ENCODE measurements at regions not wholly inside any gene's neighbourhood (a gene's known extent, or its start where the extent isn't known, plus 50 kb on each side); places are given as distances from the start of the nearest gene placed in this dataset.
"Not testable (repeated sequence)": the region's sequence is repeated elsewhere in the genome, so short reads cannot be mapped to it uniquely, and the experiment has no call there.

DNA sequence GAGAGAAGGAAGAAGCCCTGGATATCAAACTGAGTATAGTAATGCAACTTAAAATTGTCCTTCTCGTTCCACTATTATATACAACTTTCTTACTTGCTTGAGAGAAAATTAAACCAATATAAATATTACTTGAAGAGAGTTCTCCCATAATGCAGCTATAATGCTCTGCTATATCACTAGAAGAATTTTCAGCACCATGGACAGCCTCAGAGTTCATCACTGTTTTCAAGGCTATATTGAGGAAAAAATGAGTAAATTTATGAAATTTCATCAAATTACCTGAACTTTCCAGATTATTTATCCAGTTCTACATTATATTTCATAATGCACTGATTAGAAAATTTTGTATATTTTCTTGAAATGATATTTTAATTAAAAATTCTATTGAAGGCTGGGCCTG lies 1053.5 kb upstream of the FAM98A start:
- DNase-seq: no peak

DNA sequence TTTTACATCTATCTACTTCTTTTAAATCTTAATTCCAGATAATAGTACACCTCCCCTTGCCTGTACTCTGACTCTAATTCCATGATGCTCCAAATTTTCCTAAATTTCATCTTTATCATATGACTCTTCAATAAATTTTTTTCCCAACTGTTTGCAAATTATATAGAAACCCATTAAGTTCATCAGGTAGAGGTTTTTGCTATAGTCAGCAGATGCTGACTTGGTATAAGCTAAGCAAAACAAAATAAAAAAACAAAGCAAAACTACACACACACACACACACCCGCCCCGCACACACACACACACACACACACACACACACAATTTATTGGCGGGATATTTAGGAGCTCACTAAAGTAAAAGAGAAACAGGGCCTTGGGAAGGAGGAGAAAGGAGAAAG lies 1047.8 kb upstream of the FAM98A start:
- no peak for DNase-seq

DNA sequence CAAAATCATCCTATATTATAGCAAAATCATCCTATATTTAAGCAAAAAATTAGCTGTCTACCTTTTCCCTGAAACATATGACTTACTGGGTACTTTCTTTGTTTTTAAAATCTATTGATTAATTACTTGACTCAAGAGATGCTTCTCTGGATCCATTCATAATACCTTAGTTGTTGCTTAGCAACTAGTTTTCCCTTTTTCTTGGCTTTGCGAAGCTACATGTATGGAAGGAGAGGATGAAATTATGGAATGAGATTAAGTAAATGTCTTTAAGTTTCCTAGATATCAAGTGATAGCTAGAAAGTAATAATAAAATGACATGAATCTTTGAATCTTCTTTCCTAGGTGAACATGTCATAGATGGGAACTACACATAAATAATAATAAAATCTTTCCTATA lies 1033.2 kb upstream of the FAM98A start:
- no peak for DNase-seq

DNA sequence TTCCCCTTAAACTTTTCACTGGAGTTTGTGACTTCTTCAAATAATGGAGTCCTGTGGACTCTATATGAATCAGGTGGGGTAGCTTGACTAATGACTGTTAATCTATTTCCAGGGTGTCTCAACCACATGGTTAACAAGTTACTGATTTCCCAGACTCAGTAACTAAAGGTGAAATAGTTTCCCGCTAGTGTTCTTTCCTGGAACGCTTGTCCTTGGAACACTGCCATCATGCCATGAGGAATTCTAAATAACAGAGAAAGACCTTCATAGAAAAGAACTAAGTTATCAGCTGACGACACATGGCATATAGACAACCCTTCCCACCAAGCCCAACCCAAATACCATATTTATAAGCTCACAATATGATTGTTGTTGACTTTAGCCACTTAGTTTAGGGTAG lies 1027.9 kb upstream of the FAM98A start:
- DNase-seq: no peak

DNA sequence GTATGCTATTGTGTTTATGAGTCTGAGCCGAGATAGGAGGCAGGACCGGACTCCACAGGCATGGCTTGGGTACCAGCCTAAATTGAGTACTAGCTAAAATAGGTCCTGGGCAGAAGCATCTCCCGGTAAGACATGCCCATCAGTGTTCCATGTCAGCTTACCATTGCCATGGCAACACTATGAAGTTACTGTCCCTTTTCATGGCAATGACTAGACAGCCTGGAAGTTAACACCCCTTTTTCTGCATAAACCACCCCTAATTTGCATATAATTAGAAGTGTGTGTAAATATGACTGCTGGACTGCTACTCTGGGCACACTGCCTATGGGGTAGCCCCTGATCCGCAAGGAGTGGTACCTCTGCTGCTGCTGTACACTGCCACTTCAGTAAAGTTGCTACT lies 1005.1 kb upstream of the FAM98A start:
- DNase-seq: no peak

DNA sequence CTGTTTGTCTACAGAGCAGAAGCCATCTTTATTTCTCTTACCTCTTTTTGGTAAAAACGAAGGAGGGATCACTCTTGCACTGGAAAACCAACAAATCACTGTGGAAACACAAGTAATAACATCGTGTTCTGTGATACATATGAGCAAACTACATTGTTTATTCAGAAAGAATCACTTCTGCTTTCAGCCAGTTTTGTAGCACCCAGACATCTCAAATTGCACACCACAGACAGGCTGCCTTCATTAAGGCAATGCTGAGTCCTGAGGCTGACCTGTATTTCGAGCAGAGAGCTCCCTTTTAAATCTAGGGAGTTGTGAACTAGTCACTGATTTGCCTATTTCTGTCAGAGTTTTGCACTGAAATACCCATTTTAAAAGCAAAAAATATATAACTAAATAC lies 1003.2 kb upstream of the FAM98A start:
- DNase-seq: no peak

DNA sequence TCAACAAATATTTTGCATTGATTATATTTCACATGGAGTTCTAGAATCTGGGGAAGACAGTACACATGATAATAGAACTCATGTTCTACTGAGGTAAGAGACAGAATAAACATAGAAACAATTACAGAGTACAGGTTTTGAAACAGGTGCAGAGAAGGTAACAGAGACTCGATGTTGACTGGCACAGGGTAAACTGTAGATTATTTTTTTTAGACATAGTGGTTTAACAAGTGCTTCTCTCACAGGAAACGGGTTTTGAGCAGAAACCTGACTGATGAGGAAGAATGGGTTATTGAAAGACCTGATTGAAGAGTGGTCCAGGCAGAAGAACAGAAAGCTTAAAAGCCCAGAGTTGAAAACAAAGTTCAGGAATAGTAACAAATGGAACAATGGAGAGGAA lies 1002.5 kb upstream of the FAM98A start:
- no peak for DNase-seq

DNA sequence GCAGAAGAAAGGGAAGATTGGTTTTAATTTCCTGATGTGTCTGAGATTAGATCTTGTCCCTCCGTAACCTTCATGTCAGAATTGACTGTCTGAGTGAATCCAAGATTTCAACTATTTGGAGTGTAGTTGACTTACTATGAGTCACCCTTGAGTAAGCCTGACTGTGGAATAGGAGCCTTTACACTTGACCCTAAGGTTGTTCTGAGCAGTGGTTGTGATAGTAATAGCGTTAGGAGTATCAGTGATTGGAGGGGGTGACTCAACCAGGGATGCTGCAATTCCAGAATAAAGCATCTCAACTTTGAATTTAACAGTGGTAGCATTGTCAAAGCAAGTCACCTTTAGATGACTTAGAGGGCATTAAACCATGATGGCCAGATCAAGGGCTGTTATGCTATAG lies 979.5 kb upstream of the FAM98A start:
- no peak for DNase-seq

DNA sequence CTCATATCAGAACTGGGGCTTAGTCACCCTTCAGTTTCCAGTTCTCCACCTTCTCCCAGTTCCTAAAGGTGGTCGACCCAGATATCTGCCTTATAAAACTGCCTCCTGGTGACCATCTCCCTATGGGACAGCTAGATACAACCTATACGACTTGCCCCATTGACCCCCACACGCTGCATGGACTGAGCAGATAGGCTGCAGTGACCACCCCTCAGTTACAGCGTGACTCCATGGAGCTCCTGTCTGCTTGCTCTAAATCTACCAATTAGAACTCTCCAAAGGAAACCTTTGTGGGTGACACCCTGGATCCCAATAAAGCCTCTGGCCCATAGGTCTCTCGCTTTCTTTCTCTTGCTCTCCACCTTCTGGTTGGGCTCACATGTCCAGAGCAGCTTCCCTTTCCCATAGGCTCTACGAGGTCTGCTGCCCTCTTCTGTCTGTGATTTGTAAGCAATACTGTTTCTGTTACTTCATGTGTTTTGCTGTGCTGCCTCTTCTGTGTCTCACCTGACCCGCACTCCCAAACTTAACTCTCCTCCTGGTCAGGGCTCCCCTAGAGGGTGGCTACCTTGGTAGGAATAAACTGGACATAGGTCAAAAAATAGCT lies 971.3 kb upstream of the FAM98A start:
- DNase-seq: no peak

DNA sequence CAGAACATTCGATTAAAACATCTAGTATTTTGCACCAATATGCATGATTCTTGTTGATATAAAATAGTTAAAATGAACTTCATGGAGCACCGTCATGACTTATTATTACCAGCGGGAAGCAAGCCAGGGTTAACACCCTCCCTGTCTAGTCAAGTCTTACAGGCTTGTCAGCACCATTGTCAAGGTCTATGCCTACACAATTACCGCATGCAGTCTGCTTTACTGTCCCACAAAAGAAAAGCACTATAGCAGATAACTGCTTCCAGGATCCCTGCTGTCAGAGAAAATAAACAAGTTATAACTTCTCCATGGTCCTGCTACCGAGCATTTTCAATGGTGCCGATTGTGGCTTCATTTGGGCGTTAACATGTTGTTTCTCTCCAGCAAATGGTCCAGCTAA lies 968.0 kb upstream of the FAM98A start:
- DNase-seq: no peak

DNA sequence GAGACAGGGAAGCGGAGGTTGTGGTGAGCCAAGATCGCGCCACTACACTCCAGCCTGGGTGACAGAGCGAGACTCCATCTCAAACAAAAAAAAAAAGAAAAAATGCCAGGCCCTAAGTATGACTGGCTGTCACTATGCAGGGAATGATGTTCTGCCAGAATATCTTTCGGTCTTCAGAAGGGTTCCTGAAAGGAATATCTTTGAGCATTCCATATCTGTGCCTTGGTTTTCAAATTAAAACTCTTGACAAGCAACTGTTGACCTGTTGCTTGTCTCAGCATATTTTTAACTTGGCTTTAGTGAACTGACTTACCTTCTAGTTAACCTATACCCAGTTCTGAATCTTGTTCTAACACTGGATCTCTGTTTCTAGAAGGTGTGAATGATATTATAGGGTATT lies 953.2 kb upstream of the FAM98A start:
- no peak for DNase-seq

DNA sequence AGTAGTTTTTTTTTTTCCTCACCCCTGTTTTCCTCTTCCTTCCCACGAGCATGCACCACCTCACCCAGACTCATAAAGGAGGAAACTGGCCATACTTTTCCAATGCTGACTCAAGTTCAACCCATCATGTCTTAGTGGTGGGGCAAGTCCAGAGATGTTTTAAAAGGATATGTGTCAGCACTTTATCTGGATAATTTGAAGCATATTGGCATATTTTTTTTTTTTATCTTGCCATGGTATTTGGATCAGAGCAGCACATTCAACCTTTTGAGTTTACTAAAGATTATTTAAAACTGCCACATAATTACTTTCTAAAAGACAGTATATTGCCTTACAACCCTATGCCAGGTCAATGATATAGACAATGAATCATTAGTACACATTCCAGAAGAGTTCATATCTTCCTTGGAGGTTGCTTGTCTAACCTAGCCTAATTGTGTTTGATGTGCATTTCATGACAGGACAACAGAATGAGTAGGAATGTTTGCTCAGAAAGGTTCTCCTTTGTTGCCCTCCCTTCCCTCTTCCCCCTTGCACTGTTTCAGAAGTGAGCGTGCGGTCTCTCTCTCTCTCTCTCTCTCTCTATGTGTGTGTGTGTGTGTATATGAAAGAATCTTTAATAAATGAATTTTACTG lies 950.7 kb upstream of the FAM98A start:
- no peak for DNase-seq

DNA sequence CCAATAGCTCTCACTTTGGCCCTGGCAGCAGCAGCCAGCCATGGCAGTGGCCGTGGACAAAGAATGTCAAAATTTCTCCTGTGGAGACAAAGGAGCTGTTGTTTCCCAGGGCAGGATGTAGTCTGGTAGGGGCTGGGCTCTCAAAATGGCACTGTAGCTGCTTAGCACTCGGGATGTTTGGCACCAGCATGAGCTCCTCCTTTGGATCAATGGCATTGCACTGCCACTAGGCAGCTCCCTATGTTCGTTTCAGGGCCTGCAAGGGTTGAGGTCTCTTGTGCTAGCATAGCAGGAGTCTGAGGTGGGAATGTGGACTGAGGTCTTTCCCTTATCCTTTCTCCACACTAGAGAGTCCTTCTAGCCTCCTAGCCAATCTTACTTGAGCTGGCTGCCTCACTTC lies 948.8 kb upstream of the FAM98A start:
- DNase-seq: no peak

DNA sequence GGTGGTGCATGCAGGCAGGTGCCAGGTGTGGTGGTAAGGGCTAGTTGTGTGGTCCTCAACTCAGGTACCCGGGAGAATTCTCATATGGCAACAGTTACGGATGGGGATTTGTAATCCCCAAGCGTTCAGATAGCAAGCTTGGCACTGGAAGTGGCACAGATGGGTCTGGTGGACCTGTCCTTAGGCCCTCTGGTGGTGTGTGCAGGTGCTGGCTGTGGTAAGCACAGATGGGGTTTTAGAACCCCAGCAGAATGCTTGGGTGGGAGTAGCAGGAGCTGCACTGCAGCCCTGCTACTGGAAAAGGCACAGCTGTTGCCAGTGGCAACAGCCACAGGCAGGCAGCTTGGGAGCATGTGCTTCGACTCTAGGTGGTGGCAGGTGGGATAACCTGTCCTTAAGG lies 948.2 kb upstream of the FAM98A start:
- no peak for DNase-seq

DNA sequence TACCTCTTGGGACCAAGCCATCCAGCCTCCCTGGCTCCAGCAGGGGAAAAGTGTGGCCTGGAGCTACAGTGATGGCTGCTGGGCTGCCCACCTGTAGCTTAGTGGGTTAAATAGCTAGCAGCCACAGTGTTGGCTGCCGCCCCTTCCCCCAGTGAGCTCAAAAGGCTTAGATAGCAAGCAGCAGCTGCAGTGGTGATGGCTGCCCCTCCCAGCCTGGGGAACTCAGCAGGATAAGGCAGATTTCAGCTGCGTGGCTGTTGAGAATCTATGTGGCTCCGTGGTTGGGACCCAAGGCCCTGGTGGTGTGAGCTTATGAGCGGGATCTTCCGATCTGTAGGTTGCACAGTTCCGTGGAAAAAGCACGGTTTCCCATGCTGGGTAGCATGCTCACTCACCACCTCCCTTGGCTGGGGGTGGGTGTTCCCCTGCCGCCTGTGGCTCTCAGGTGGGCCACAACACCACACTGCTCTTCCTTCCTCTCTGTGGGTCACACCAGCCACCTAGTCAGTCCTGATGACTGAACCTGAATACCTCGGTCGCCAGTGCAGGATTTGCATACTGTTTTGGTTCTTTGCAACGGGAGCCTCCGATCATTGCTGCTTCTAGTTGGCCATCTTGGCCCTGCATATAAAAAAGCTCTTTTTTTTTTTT lies 946.5 kb upstream of the FAM98A start:
- DNase-seq: no peak

DNA sequence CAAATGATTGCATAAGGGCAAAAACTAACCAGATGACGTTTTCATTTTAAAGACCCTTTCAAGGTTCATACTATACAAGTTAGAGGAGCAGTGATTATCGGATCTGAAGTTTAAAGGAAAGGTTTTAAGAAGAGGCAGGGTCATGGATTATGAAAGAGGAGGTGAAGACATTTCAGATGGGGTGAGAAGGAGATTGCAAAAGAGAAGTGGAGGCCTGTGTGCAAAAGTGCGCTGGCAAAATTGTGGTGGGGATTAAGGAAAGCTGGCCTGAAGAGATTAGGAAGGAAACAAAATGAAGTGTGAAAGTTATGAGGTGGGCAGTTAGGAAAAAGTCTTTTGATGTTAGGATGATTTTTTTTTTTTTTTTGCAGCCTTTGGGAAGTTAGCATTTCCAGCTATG lies 935.7 kb upstream of the FAM98A start:
- DNase-seq: no peak

DNA sequence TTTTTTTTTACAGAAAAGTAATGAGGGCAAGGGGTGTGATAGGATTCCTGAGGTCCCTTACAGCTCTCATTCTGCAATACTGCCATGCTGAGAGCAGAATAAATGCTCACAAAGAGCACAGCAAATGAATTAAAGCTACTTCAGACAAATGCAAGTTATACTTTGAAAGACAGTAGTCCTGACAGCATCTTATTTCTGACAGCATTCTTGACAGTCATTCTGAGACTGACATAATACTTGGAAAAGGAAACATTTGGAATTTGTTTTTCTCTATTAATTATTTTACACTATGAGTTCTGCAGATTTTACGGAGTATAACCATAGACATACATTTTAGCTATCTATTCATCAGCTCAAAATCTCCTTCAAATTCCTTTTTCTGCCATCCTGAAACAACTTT lies 935.2 kb upstream of the FAM98A start:
- no peak for DNase-seq

DNA sequence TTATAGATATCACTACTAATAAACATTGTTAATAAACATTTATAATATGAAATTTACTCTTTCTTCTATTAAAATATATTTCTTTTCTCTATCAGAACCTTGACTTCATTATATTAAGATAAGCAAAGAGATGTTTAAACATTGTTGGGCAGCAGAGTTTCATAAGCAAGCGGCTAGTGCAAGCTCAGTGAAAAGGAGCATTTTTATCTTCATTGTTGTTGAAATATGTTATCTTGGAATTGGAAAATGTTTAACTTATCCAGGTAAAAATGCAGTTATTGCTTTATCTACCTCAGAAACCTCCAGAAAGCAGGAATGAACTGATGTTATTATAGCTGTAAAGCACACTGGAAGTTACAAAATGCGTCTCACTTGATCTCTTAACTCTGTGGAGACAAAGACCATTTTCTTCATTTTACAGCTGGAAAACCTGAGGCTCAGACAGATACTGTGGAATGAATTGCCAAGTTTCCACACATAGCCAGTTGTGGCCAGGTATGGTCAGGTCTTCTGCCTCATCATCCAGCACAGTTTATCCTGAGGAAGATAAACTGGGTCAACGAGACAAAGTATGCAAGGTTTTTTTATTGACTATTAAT lies 934.6 kb upstream of the FAM98A start:
- no peak for DNase-seq

DNA sequence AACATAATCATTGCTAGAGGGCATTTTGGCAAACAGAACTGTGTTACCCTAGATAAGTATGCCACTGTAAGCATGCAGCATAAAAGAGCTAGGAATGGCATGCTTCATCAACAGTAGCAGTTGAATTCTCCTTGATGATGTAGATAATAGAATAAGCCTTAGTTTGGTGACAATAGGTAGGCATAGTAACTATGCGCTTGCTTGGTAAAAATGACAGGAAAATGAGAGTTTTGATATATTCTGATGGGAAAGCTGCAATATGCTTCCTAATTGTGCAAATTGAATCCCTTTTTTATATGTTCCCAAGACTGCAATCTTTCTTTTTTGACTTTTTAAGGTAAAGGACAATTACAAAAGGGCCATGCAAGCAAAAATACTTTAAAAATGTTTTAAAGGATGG lies 930.9 kb upstream of the FAM98A start:
- no peak for DNase-seq

DNA sequence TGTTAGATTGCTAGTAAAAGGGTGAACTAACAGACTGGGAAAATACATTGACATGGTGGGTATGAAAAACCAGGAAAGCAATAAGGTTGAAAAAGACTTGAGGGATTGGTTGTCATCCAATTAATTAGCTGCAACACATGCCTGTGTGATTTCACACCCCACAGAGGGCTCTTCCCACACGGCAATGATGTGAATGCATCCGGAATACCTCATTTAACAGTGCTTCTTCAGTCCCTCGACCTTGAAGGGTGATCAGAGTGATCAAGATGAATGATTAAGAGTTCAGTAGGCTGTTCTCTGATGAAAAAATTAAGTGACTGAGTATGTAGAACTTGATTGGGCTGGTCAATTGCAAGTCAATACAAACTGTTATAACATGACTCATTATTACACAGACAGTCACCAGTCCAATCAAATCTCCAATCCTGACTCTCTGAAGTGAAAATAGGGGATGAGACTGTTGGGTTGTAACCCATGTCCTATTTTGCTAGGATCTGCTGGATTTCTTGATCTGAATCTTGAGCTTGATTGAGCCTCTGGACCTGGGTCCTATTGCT lies 924.9 kb upstream of the FAM98A start:
- no peak for DNase-seq

DNA sequence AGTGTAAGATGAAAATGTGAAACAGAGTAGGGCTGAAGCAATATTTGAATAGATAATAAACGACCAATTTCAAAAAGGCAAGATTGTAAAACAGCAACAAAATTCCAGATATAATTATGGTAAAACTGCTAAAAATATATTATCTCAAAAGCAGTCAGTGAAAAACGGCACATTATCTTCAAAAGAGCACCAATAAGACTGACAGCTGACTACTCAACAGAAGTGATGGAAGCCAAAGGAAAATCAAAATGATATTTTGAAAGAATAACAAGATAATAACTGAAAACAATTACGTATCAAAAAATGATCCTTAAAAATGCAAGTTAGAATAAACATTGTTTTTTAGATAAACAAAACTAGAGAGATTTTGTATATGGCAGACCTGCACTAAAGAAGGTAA lies 920.6 kb upstream of the FAM98A start:
- DNase-seq: no peak

DNA sequence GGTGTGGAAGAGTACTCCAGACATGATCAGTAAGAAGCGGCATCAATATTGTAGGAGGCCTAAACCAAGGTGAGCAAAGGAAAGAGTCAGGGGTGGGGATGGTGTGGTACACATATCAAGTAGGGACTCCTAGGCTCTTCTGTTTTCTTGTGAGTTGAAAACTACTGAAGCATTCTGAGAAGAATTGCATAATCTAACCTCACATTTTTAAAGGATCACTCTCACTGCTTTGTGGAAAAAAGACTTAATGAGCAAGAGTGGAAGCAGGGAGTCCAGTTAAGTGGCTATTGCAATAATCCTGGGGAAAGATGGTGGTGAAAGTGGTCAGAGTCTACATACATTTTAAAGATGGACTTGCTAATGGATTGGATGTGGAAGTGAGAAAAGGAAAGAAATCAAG lies 899.5 kb upstream of the FAM98A start:
- no peak for DNase-seq

DNA sequence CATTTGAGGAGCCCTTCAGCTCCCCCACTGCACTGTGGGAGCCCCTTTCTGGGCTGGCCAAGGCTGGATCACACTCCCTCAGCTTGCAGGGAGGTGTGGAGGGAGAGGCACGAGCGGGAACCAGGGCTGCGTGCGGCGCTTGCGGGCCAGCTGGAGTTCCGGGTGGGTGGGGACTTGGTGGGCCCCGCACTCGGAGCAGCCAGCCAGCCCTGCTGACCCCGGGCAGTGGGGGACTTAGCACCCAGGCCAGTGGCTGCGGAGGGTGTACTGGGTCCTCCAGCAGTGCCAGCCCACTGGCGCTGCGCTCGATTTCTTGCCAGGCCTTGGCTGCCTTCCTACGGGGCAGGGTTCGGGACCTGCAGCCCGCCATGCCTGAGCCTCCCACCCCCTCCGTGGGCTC lies 895.1 kb upstream of the FAM98A start:
- not testable (repeated sequence) for DNase-seq
